B cell (primary cell): ENCODE measurements at regions not wholly inside any gene's neighbourhood (a gene's known extent, or its start where the extent isn't known, plus 50 kb on each side); places are given as distances from the start of the nearest gene placed in this dataset.
"Not testable (repeated sequence)": the region's sequence is repeated elsewhere in the genome, so short reads cannot be mapped to it uniquely, and the experiment has no call there.

Experiments used
- ATAC-seq: fragments of 200-7000 bp; cut with Tn5 transposase; one replicate; pipeline ENCODE4 v1.10.0; 2021; ENCODE audit warnings: low read depth, mild to moderate bottlenecking, moderate number of reproducible peaks, moderate library complexity
- CTCF ChIA-PET: fragments of 350-600 bp; sonication (Branson Sonifier 250); formaldehyde crosslinking; loops from one replicate; lab custom pipeline; 2021; ENCODE audit warnings: antibody characterized with exemption, inconsistent platforms; lab: Charles Lee
- POLR2A ChIA-PET: fragments of 350-600 bp; sonication (Branson Sonifier 250); formaldehyde crosslinking; loops from one replicate; lab custom pipeline; 2021; ENCODE audit warnings: antibody characterized with exemption; lab: Charles Lee
- DNase-seq: peaks from one replicate; pipeline ENCODE4 v3.0.0; 2013
- H2AFZ ChIP-seq: 2 replicates; pipeline ENCODE4 v1.6.1; 2012; ENCODE audit warnings: mild to moderate bottlenecking, low read depth, low read length; ENCODE audit not compliant: insufficient read depth, poor library complexity, severe bottlenecking
- H3K27ac ChIP-seq, 2 donors: 1 replicate in 1 of 2; 2 replicates in 1 of 2; pipeline ENCODE4 v1.5.1; 2012 to 2013; ENCODE audit warnings: low read length in 2 of 2, mild to moderate bottlenecking in 2 of 2, moderate library complexity in 1 of 2
- H3K27me3 ChIP-seq, 4 experiments: fragments of 200-600 bp in 1 of 4; sonication (generic) in 1 of 4; replicated peaks in 1 of 4; 1 replicate in 2 of 4; 2 replicates in 2 of 4; pipeline versions ENCODE4 v1.6.1 to v1.7.0; 2013 to 2016; ENCODE audit warnings: low read length in 3 of 4, mild to moderate bottlenecking in 2 of 4, mixed read lengths in 1 of 4, moderate library complexity in 1 of 4; ENCODE audit not compliant: insufficient read depth in 4 of 4, control insufficient read depth in 3 of 4; ENCODE audit errors: control extremely low read depth in 1 of 4
- H3K36me3 ChIP-seq, 2 experiments: replicated peaks in 1 of 2; 1 replicate in 1 of 2; 2 replicates in 1 of 2; pipeline versions ENCODE4 v1.6.1 to v1.7.1; 2013; ENCODE audit warnings: low read length in 1 of 2; ENCODE audit not compliant: insufficient read depth in 2 of 2, control insufficient read depth in 1 of 2; ENCODE audit errors: control extremely low read depth in 1 of 2, extremely low read depth in 1 of 2
- H3K4me1 ChIP-seq, 2 donors: fragments of 200-600 bp in 1 of 2; sonication (generic) in 1 of 2; 1 replicate in 1 of 2; 2 replicates in 1 of 2; pipeline versions ENCODE4 v1.5.1 to v1.6.1; 2013 to 2017; ENCODE audit warnings: low read length in 2 of 2; ENCODE audit not compliant: control insufficient read depth in 2 of 2, insufficient read depth in 2 of 2
- H3K4me2 ChIP-seq: replicated peaks from 2 replicates; pipeline ENCODE3; 2012; ENCODE audit warnings: mild to moderate bottlenecking, low read depth, low read length; ENCODE audit not compliant: poor library complexity, severe bottlenecking
- H3K4me3 ChIP-seq, 5 experiments: fragments of 200-600 bp in 1 of 5; sonication (generic) in 1 of 5; 1 replicate in 3 of 5; 2 replicates in 2 of 5; pipeline versions ENCODE4 v1.5.1 to v1.7.0; 2011 to 2016; ENCODE audit warnings: low read length in 4 of 5, mild to moderate bottlenecking in 4 of 5, low read depth in 2 of 5, control low read depth in 1 of 5, moderate library complexity in 1 of 5; ENCODE audit not compliant: insufficient read depth in 1 of 5; ENCODE audit errors: control extremely low read depth in 1 of 5, extremely low read depth in 1 of 5
- H3K79me2 ChIP-seq: fragments of 200-600 bp; sonication (generic); one replicate; pipeline ENCODE4 v1.6.0; 2016; ENCODE audit warnings: low read length; ENCODE audit not compliant: control insufficient read depth, insufficient read depth
- H3K9ac ChIP-seq: fragments of 200-600 bp; sonication (generic); 2 replicates; pipeline ENCODE4 v1.6.1; 2017; ENCODE audit warnings: mild to moderate bottlenecking, low read length, moderate library complexity
- H3K9me3 ChIP-seq, 3 donors: one replicate each; pipeline versions ENCODE4 v1.6.1 to v1.7.1; 2013; ENCODE audit warnings: low read length in 2 of 3; ENCODE audit not compliant: control insufficient read depth in 2 of 3, insufficient read depth in 1 of 3; ENCODE audit errors: control extremely low read depth in 1 of 3
- H4K20me1 ChIP-seq: 2 replicates; pipeline ENCODE4 v1.6.0; 2012; ENCODE audit warnings: mild to moderate bottlenecking, low read length; ENCODE audit not compliant: insufficient read depth, control insufficient read depth, poor library complexity, severe bottlenecking
- H3K27ac Mint-ChIP-seq: one replicate; pipeline ENCODE4 v1.8.0; 2021; ENCODE audit warnings: mixed read lengths
- H3K27me3 Mint-ChIP-seq: one replicate; pipeline ENCODE4 v1.8.0; 2021; ENCODE audit warnings: mixed read lengths
- H3K4me1 Mint-ChIP-seq: one replicate; pipeline ENCODE4 v1.8.0; 2021; ENCODE audit warnings: mixed read lengths
- H3K4me3 Mint-ChIP-seq: one replicate; pipeline ENCODE4 v1.8.0; 2021; ENCODE audit warnings: mixed read lengths
- H3K9me3 Mint-ChIP-seq: one replicate; pipeline ENCODE4 v1.8.0; 2022; ENCODE audit warnings: mixed read lengths; ENCODE audit not compliant: insufficient read depth
- CTCF ChIP-seq: fragments of 200-600 bp; IDR thresholded peaks from one replicate; pipeline ENCODE4 v1.8.0; 2022; ENCODE audit warnings: antibody characterized with exemption, mild to moderate bottlenecking
- EZH2 ChIP-seq: IDR thresholded peaks from 2 replicates; pipeline ENCODE4 v1.6.1; 2012; ENCODE audit warnings: borderline replicate concordance, low read depth, mild to moderate bottlenecking, moderate library complexity, low read length; ENCODE audit not compliant: insufficient read depth, poor library complexity, severe bottlenecking
- WGBS: methylation state at CpG from one replicate; pipeline ENCODE4 v1.1.5; 2013; ENCODE audit warnings: missing lambda C conversion rate; ENCODE audit not compliant: insufficient coverage; 5-methylcytosine and 5-hydroxymethylcytosine counted together
- intact Hi-C: fragments of 100-400 bp; cut with micrococcal nuclease; formaldehyde crosslinking; loops from one replicate; pipeline ENCODE4 v1.10.0; 2022

- Histone ChIP-seq H3K27ac (no peak overlapping the region), H3K4me3 (no peak overlapping the region), H3K4me2 (no peak overlapping the region), H3K9ac (no peak overlapping the region), H3K27me3 (peaks cover 0 to 4% (median 0%) of the 10 kb centered on the region in 4 experiments), H3K9me3 (no peaks in the 10 kb centered on the region), H3K36me3 (no peaks in the 10 kb centered on the region), H3K4me1 (no peaks in the 10 kb centered on the region), H2AFZ (no peak overlapping the region), H3K79me2 (no peaks in the 10 kb centered on the region), H4K20me1 (no peaks in the 10 kb centered on the region)
- DNase-seq (no peak), ATAC-seq (no peak)
- Mint-ChIP-seq H3K9me3 (peaks cover 4% of the 10 kb centered on the region), H3K4me3 (no peak overlapping the region), H3K4me1 (no peaks in the 10 kb centered on the region), H3K27ac (no peak overlapping the region), H3K27me3 (peaks cover 22% of the 10 kb centered on the region)
- intact Hi-C loops: no loop called here
- WGBS: no CpG with 5 or more reads among the region's 2 CpGs
- CTCF ChIA-PET: no interaction called here
- TF ChIP-seq CTCF: no peak
- TF ChIP-seq EZH2: no peak
- POLR2A ChIA-PET: no interaction called here
Observed at GRCh38 chr17:5986644-5987043, 83.5 kb upstream of the WSCD1 start.

- ChIA-PET CTCF (no interaction called here), POLR2A (no interaction called here)
- Mint-ChIP-seq H3K27ac (no peak overlapping the region), H3K27me3 (peaks cover 24% of the 10 kb centered on the region), H3K9me3 (no peaks in the 10 kb centered on the region), H3K4me3 (no peak overlapping the region), H3K4me1 (no peaks in the 10 kb centered on the region)
- no peak for DNase-seq
- no peak for ATAC-seq
- Histone ChIP-seq H3K36me3 (no peaks in the 10 kb centered on the region), H3K27me3 (no peaks in the 10 kb centered on the region), H3K79me2 (no peaks in the 10 kb centered on the region), H4K20me1 (no peaks in the 10 kb centered on the region), H3K9me3 (peaks cover 0 to 3% (median 0%) of the 10 kb centered on the region in 3 donors), H3K4me2 (no peak overlapping the region), H3K27ac (no peak overlapping the region), H2AFZ (no peak overlapping the region), H3K9ac (no peak overlapping the region), H3K4me1 (no peaks in the 10 kb centered on the region), H3K4me3 (no peak overlapping the region)
- WGBS: 78% methylated on average over 3 of the region's 4 CpGs
- TF ChIP-seq EZH2: no peak
- TF ChIP-seq CTCF: no peak
- intact Hi-C loops: no loop called here
Observed at GRCh38 chr17:6000426-6000825, 69.8 kb upstream of the WSCD1 start.

GRCh38 chr17:6003221-6003620, 67.0 kb upstream of the WSCD1 start:
- H2AFZ ChIP-seq, H3K79me2 ChIP-seq, H3K4me3 ChIP-seq, H3K27ac ChIP-seq, ATAC-seq, CTCF ChIA-PET, H3K4me3 Mint-ChIP-seq, H3K9me3 ChIP-seq, H3K9me3 Mint-ChIP-seq, intact Hi-C loops, H3K27me3 ChIP-seq, H3K9ac ChIP-seq, DNase-seq, H4K20me1 ChIP-seq, H3K4me1 ChIP-seq, H3K4me2 ChIP-seq, H3K27ac Mint-ChIP-seq, POLR2A ChIA-PET, H3K36me3 ChIP-seq, H3K4me1 Mint-ChIP-seq: not testable (repeated sequence)
- H3K27me3 Mint-ChIP-seq: peaks cover 17% of the 10 kb centered on the region
- WGBS: 86% methylated on average over 2 of the region's 6 CpGs
